BJ (cell line): ENCODE measurements at regions not wholly inside any gene's neighbourhood (a gene's known extent, or its start where the extent isn't known, plus 50 kb on each side); places are given as distances from the start of the nearest gene placed in this dataset.

Source experiments
- CTCF ChIA-PET: fragments of 350-600 bp; formaldehyde crosslinking; extraction: SDS; loops from one replicate; lab custom pipeline; 2021; ENCODE audit warnings: antibody characterized with exemption, inconsistent platforms; lab: Yijun Ruan, JAX
- POLR2A ChIA-PET: fragments of 300-600 bp; sonication (Branson Sonifier 250); formaldehyde crosslinking; extraction: SDS; loops from one replicate; lab custom pipeline; 2021; ENCODE audit warnings: antibody characterized with exemption; lab: Charles Lee
- DNase-seq: peaks from one replicate; pipeline ENCODE4 v3.0.0-alpha.2; 2011; ENCODE audit warnings: low read depth
- H3K27me3 ChIP-seq: 2 replicates; pipeline ENCODE4 v1.6.0; 2011; ENCODE audit warnings: low read length; ENCODE audit not compliant: control insufficient read depth, insufficient read depth
- H3K36me3 ChIP-seq: 2 replicates; pipeline ENCODE4 v1.5.1; 2011; ENCODE audit warnings: low read length; ENCODE audit not compliant: control insufficient read depth, insufficient read depth
- H3K4me3 ChIP-seq: 2 replicates; pipeline ENCODE4 v1.5.1; 2011; ENCODE audit warnings: low read depth, mild to moderate bottlenecking, control low read depth, low read length
- TF ChIP-seq, protein P1 (sequence below): IDR thresholded peaks from 2 replicates; pipeline ENCODE4 v1.5.1; 2011; ENCODE audit warnings: low read depth, mild to moderate bottlenecking, control low read depth, inconsistent platforms, low read length, moderate library complexity; ENCODE audit not compliant: insufficient read depth

DNA sequence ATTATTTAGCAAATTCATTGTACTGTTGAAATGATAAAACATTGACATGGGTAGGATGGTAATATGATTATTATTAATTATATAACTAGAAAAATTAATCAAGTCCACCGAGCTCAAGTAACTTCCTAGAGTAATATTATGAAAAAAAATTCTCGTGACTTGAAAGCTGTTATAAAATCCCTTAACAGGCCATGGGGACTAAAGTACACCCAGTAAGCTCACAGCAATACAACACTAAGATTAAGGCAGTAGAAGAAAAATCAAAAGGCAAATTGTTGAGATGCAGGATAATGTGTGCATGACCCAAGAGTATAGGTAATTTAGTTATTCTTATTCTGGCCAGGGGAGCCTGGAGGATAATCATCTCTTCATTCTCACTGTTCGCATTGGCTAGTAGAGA, 162.6 kb upstream of the LRIG3 start:
- no peak overlapping the region for H3K4me3 ChIP-seq
- no peak for DNase-seq
- CTCF ChIA-PET, result interaction anchor here (1.2 to 1.8 kb wide), 2 partner anchors 9 to 542 kb away, joined by 4 to 6 read pairs; no protein-coding TSS in a partner anchor

DNA sequence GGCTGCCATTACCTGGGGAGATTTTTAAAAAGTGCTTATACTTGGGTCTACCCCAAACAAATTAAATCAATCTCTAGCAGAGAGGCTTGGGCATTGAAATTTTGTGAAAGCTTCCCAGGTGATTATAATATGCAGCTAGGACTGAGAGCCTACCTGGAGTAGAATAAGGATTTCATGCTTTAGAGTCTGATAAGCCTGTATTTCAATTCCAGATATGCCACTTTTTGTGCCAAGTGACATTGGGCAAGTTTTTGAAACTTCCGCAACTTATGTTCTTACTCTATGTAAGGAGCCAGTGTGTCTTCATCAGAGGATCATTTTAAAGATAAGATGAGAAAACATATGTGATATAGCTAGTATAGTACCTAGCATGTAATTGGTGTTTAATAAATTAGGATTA, 159.8 kb upstream of the LRIG3 start:
- Histone ChIP-seq H3K27me3 (no peaks in the 10 kb centered on the region), H3K4me3 (no peak overlapping the region), H3K36me3 (no peaks in the 10 kb centered on the region)
- no peak for DNase-seq
- ChIA-PET POLR2A (no interaction called here), CTCF (interaction anchor here (0.6 to 2.3 kb wide), 3 partner anchors 11 to 159 kb away, joined by 3 to 5 read pairs (median 5); partner anchors contain the start of gene LRIG3)
- TF ChIP-seq, protein P1, sequence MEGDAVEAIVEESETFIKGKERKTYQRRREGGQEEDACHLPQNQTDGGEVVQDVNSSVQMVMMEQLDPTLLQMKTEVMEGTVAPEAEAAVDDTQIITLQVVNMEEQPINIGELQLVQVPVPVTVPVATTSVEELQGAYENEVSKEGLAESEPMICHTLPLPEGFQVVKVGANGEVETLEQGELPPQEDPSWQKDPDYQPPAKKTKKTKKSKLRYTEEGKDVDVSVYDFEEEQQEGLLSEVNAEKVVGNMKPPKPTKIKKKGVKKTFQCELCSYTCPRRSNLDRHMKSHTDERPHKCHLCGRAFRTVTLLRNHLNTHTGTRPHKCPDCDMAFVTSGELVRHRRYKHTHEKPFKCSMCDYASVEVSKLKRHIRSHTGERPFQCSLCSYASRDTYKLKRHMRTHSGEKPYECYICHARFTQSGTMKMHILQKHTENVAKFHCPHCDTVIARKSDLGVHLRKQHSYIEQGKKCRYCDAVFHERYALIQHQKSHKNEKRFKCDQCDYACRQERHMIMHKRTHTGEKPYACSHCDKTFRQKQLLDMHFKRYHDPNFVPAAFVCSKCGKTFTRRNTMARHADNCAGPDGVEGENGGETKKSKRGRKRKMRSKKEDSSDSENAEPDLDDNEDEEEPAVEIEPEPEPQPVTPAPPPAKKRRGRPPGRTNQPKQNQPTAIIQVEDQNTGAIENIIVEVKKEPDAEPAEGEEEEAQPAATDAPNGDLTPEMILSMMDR, result no peak

More for the DNA sequence above, 162.6 kb upstream of the LRIG3 start:
- POLR2A ChIA-PET, result no interaction called here
- TF ChIP-seq, protein P1, result no peak
- H3K36me3 ChIP-seq, result no peaks in the 10 kb centered on the region
- no peaks in the 10 kb centered on the region for H3K27me3 ChIP-seq

DNA sequence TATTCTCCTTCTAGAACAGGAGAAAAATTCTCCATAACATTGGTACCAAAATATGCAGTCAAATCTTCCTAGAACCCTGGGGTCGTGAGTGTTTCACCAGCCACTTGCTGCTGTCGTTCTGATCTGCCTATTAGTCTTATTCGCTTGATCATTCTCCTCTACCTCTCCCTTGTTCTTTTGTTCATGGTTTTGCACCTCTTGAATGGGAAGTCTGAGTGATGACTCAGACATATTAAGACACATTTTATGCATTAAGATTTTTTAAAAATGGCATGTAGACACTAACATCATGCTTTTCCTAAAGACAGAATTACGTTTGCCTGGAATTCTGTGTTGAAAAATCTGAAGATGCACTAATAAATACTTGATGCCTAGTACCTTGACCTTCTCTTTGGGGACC, 159.2 kb upstream of the LRIG3 start:
- no peaks in the 10 kb centered on the region for H3K36me3 ChIP-seq
- no peak overlapping the region for H3K4me3 ChIP-seq
- POLR2A ChIA-PET, result no interaction called here
- CTCF ChIA-PET, result no interaction called here
- DNase-seq, result no peak
- no peaks in the 10 kb centered on the region for H3K27me3 ChIP-seq
- TF ChIP-seq, protein P1, result no peak

DNA sequence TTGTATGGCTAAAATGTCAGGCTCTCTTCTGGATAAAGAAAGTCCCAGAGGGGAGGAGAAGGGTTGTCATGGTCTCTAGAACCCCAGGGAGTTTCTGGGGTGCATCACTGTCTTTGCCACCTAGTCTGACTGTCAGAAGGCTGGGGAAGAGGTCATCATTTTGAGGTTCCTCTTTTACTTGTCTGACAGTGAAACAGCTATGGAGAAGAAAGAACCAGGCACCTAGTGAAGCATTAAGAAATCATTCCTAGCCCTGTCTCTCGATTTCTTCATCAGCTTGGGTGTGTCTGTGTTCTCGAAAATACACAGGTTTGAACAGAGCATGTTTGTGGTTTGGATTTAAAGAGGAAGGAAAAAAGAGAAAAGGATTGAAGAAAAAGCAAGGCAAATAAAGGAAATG, 158.7 kb upstream of the LRIG3 start:
- ChIA-PET POLR2A (no interaction called here), CTCF (no interaction called here)
- TF ChIP-seq, protein P1, result no peak

DNA sequence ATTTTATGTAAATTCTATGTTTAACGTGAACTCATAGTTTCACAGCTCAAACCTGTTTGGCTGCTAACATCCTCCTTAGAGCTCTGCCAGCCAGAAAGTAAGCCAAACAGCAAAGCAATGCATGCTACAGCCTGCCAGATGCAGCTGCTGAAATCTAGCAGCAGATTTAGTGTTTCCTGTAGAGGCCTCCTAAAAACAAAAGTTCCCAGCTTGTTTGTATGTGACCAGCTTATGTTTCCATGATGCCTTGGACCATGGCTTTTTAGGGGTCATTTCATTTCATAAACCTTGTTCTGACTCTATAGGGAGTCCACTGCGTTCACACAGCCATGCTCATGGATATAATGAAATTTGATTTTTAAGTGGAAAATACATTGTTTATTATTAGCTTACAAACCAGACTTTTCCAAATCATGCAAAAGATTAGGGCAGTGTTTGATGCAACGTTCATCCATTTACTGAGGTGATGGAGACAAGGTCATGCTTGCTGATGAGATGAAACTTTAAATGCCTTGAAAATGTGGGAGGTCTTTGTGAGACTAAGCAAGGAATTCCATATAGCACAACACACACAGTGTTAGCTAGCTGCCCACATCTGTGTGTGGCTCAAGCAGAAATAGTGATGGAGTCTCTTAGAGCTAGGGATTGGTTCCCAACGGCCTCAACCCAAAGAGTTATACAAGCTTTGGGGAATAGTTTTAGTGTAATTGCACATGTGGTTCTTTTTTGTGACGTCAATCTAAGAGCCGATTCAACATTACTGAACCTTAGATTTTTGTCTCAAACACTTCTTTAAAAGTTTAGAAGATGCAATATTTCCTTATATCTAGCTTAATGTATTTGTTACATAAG, 157.5 kb upstream of the LRIG3 start:
- Histone ChIP-seq H3K36me3 (no peaks in the 10 kb centered on the region), H3K27me3 (no peaks in the 10 kb centered on the region), H3K4me3 (no peak overlapping the region)
- TF ChIP-seq, protein P1, result no peak
- ChIA-PET POLR2A (no interaction called here), CTCF (interaction anchor here (1.0 to 3.1 kb wide), 2 partner anchors 10 to 538 kb away, joined by 10 to 17 read pairs; no protein-coding TSS in a partner anchor)
- no peak for DNase-seq

More for the DNA sequence above, 158.7 kb upstream of the LRIG3 start:
- H3K36me3 ChIP-seq, result no peaks in the 10 kb centered on the region
- H3K4me3 ChIP-seq, result no peak overlapping the region
- no peaks in the 10 kb centered on the region for H3K27me3 ChIP-seq
- no peak for DNase-seq
